GM18858 (cell line): ENCODE measurements at regions not wholly inside any gene's neighbourhood (a gene's known extent, or its start where the extent isn't known, plus 50 kb on each side); places are given as distances from the start of the nearest gene placed in this dataset.
A peak's percentile ranks its signal among the peaks of the same experiment; 100 is the strongest.
"Not testable (repeated sequence)": the region's sequence is repeated elsewhere in the genome, so short reads cannot be mapped to it uniquely, and the experiment has no call there.

Source experiments
- ATAC-seq: cut with Tn5 transposase; IDR thresholded peaks from one replicate; pipeline ENCODE4 v1.9.1; 2021; ENCODE audit not compliant: unreplicated experiment

- ATAC-seq = no peak
Observed at GRCh38 chr4:186813377-186814068, 89.9 kb upstream of the FAT1 start.

- no peak for ATAC-seq
Observed at GRCh38 chr4:186814535-186815070, 90.9 kb upstream of the FAT1 start.

- ATAC-seq = no peak
Observed at GRCh38 chr4:186819342-186820086, 95.9 kb upstream of the FAT1 start.

- ATAC-seq = no peak
Observed at GRCh38 chr4:186820391-186820891, 96.8 kb upstream of the FAT1 start.

GRCh38 chr4:186823989-186824388 lies 100.3 kb upstream of the FAT1 start:
- no peak for ATAC-seq

GRCh38 chr4:186825069-186825468 lies 101.4 kb upstream of the FAT1 start:
- ATAC-seq = no peak

GRCh38 chr4:186826006-186826405 lies 102.3 kb upstream of the FAT1 start:
- no peak for ATAC-seq

GRCh38 chr4:186826846-186827533 lies 103.3 kb upstream of the FAT1 start:
- ATAC-seq = no peak

GRCh38 chr4:186827534-186827897 lies 103.9 kb upstream of the FAT1 start:
- ATAC-seq = no peak

GRCh38 chr4:186829097-186829496 lies 105.4 kb upstream of the FAT1 start:
- no peak for ATAC-seq

GRCh38 chr4:186829740-186830449 lies 106.2 kb upstream of the FAT1 start:
- no peak for ATAC-seq

- ATAC-seq = no peak
Observed at GRCh38 chr4:186831574-186831973, 107.9 kb upstream of the FAT1 start.

GRCh38 chr4:186832906-186833305 lies 109.2 kb upstream of the FAT1 start:
- no peak for ATAC-seq

GRCh38 chr4:186837463-186837862 lies 113.8 kb upstream of the FAT1 start:
- ATAC-seq = not testable (repeated sequence)

- no peak for ATAC-seq
Observed at GRCh38 chr4:186838295-186838694, 114.6 kb upstream of the FAT1 start.

GRCh38 chr4:186839122-186840037 lies 115.7 kb upstream of the FAT1 start:
- peak; percentile 93 for ATAC-seq

- no peak for ATAC-seq
Observed at GRCh38 chr4:186840222-186840701, 116.6 kb upstream of the FAT1 start.

GRCh38 chr4:186840771-186841301 lies 117.2 kb upstream of the FAT1 start:
- no peak for ATAC-seq

GRCh38 chr4:186844059-186844681 lies 120.5 kb upstream of the FAT1 start:
- ATAC-seq = no peak
